ENCODE measurements at regions not wholly inside any gene's neighbourhood (a gene's known extent, or its start where the extent isn't known, plus 50 kb on each side); places are given as distances from the start of the nearest gene placed in this dataset.
A peak's percentile ranks its signal among the peaks of the same experiment; 100 is the strongest.

GRCh38 chr2:150860301-150860700, 372.8 kb upstream of the RND3 start:
- CTCF ChIA-PET, result no interaction called here
- H3K9me3 Mint-ChIP-seq, result no peaks in the 10 kb centered on the region

GRCh38 chr2:150859877-150860276, 372.4 kb upstream of the RND3 start:
- no peaks in the 10 kb centered on the region for H3K36me3 ChIP-seq (ENCODE audit: insufficient read depth, low read length)
- Mint-ChIP-seq H3K4me3 (no peak overlapping the region), H3K36me3 (no peaks in the 10 kb centered on the region), H3K9me3 (no peaks in the 10 kb centered on the region), H3K4me1 (no peaks in the 10 kb centered on the region), H3K27ac (no peak overlapping the region), H3K27me3 (no peaks in the 10 kb centered on the region)
- DNase-seq, result no peak
- no peaks in the 10 kb centered on the region for H3K9me3 ChIP-seq (ENCODE audit: low read length)
- no peaks in the 10 kb centered on the region for H3K4me1 ChIP-seq (ENCODE audit: insufficient read depth, low read length)
- no peaks in the 10 kb centered on the region for H3K27me3 ChIP-seq (ENCODE audit: insufficient read depth, low read length, poor library complexity, severe bottlenecking)
- no peak overlapping the region for H3K27ac ChIP-seq (ENCODE audit: low read depth, low read length)
- ChIA-PET POLR2A (no interaction called here), CTCF (no interaction called here)
- H3K4me3 ChIP-seq (ENCODE audit: low read length), result no peak overlapping the region

More at GRCh38 chr2:150860301-150860700, 372.8 kb upstream of the RND3 start:
- Histone ChIP-seq H3K4me1 (ENCODE audit: insufficient read depth, low read length) (no peaks in the 10 kb centered on the region), H3K36me3 (ENCODE audit: insufficient read depth, low read length) (no peaks in the 10 kb centered on the region), H3K9me3 (ENCODE audit: low read length) (no peaks in the 10 kb centered on the region), H3K27me3 (ENCODE audit: insufficient read depth, low read length, poor library complexity, severe bottlenecking) (no peaks in the 10 kb centered on the region), H3K27ac (ENCODE audit: low read depth, low read length) (no peak overlapping the region), H3K4me3 (ENCODE audit: low read length) (no peak overlapping the region)
- Mint-ChIP-seq H3K27ac (no peak overlapping the region), H3K4me1 (no peaks in the 10 kb centered on the region), H3K36me3 (no peaks in the 10 kb centered on the region), H3K4me3 (no peak overlapping the region), H3K27me3 (no peaks in the 10 kb centered on the region)
- POLR2A ChIA-PET, result no interaction called here
- no peak for DNase-seq

- H3K4me1 Mint-ChIP-seq, result no peaks in the 10 kb centered on the region
- H3K27me3 Mint-ChIP-seq, result no peaks in the 10 kb centered on the region
- H3K27ac ChIP-seq (ENCODE audit: low read depth, low read length), result no peak overlapping the region
- H3K36me3 Mint-ChIP-seq, result no peaks in the 10 kb centered on the region
- CTCF ChIA-PET, result no interaction called here
- H3K27ac Mint-ChIP-seq, result no peak overlapping the region
- DNase-seq, result no peak
- no peaks in the 10 kb centered on the region for H3K9me3 Mint-ChIP-seq
- POLR2A ChIA-PET, result no interaction called here
- H3K4me1 ChIP-seq (ENCODE audit: insufficient read depth, low read length), result no peaks in the 10 kb centered on the region
- no peak overlapping the region for H3K4me3 Mint-ChIP-seq
- H3K36me3 ChIP-seq (ENCODE audit: insufficient read depth, low read length), result no peaks in the 10 kb centered on the region
- H3K9me3 ChIP-seq (ENCODE audit: low read length), result no peaks in the 10 kb centered on the region
- no peaks in the 10 kb centered on the region for H3K27me3 ChIP-seq (ENCODE audit: insufficient read depth, low read length, poor library complexity, severe bottlenecking)
- H3K4me3 ChIP-seq (ENCODE audit: low read length), result no peak overlapping the region
Measured at GRCh38 chr2:150859162-150859561, 371.7 kb upstream of the RND3 start.

GRCh38 chr2:150858382-150858781, 370.9 kb upstream of the RND3 start:
- no peak overlapping the region for H3K4me3 ChIP-seq (ENCODE audit: low read length)
- H3K9me3 ChIP-seq (ENCODE audit: low read length), result no peaks in the 10 kb centered on the region
- no peaks in the 10 kb centered on the region for H3K27me3 Mint-ChIP-seq
- ChIA-PET CTCF (no interaction called here), POLR2A (no interaction called here)
- H3K4me1 ChIP-seq (ENCODE audit: insufficient read depth, low read length), result no peaks in the 10 kb centered on the region
- no peaks in the 10 kb centered on the region for H3K27me3 ChIP-seq (ENCODE audit: insufficient read depth, low read length, poor library complexity, severe bottlenecking)
- no peaks in the 10 kb centered on the region for H3K9me3 Mint-ChIP-seq
- H3K36me3 Mint-ChIP-seq, result no peaks in the 10 kb centered on the region
- no peak overlapping the region for H3K4me3 Mint-ChIP-seq
- H3K27ac ChIP-seq (ENCODE audit: low read depth, low read length), result no peak overlapping the region
- no peak for DNase-seq
- H3K27ac Mint-ChIP-seq, result no peak overlapping the region
- H3K4me1 Mint-ChIP-seq, result no peaks in the 10 kb centered on the region
- no peaks in the 10 kb centered on the region for H3K36me3 ChIP-seq (ENCODE audit: insufficient read depth, low read length)

GRCh38 chr2:150856596-150857281, 369.3 kb upstream of the RND3 start:
- Histone ChIP-seq H3K27ac (ENCODE audit: low read depth, low read length) (no peak overlapping the region), H3K4me1 (ENCODE audit: insufficient read depth, low read length) (no peaks in the 10 kb centered on the region), H3K9me3 (ENCODE audit: low read length) (no peaks in the 10 kb centered on the region), H3K27me3 (ENCODE audit: insufficient read depth, low read length, poor library complexity, severe bottlenecking) (no peaks in the 10 kb centered on the region), H3K36me3 (ENCODE audit: insufficient read depth, low read length) (no peaks in the 10 kb centered on the region), H3K4me3 (ENCODE audit: low read length) (no peak overlapping the region)
- no peaks in the 10 kb centered on the region for H3K9me3 Mint-ChIP-seq
- H3K36me3 Mint-ChIP-seq, result no peaks in the 10 kb centered on the region
- no peaks in the 10 kb centered on the region for H3K4me1 Mint-ChIP-seq
- H3K27ac Mint-ChIP-seq, result no peak overlapping the region
- ChIA-PET POLR2A (no interaction called here), CTCF (no interaction called here)
- no peaks in the 10 kb centered on the region for H3K27me3 Mint-ChIP-seq
- DNase-seq, result no peak
- no peak overlapping the region for H3K4me3 Mint-ChIP-seq

- no peaks in the 10 kb centered on the region for H3K4me1 Mint-ChIP-seq
- no peak overlapping the region for H3K4me3 Mint-ChIP-seq
- Histone ChIP-seq H3K9me3 (ENCODE audit: low read length) (no peaks in the 10 kb centered on the region), H3K4me3 (ENCODE audit: low read length) (no peak overlapping the region), H3K27me3 (ENCODE audit: insufficient read depth, low read length, poor library complexity, severe bottlenecking) (no peaks in the 10 kb centered on the region), H3K4me1 (ENCODE audit: insufficient read depth, low read length) (no peaks in the 10 kb centered on the region), H3K27ac (ENCODE audit: low read depth, low read length) (no peak overlapping the region), H3K36me3 (ENCODE audit: insufficient read depth, low read length) (no peaks in the 10 kb centered on the region)
- CTCF ChIA-PET, result no interaction called here
- peak overlapping the region in 1 of 8 donors; percentile 28 for H3K27ac Mint-ChIP-seq
- peaks cover 0 to 4% (median 0%) of the 10 kb centered on the region in 5 donors for H3K9me3 Mint-ChIP-seq
- no peak for DNase-seq
- H3K36me3 Mint-ChIP-seq, result no peaks in the 10 kb centered on the region
- peaks cover 0 to 3% of the 10 kb centered on the region in 2 donors for H3K27me3 Mint-ChIP-seq
- POLR2A ChIA-PET, result no interaction called here
Measured at GRCh38 chr2:150853263-150853662, 365.8 kb upstream of the RND3 start.

- Mint-ChIP-seq H3K27ac (no peak overlapping the region), H3K9me3 (peaks cover 0 to 4% (median 0%) of the 10 kb centered on the region in 5 donors), H3K4me1 (no peaks in the 10 kb centered on the region), H3K4me3 (no peak overlapping the region), H3K36me3 (no peaks in the 10 kb centered on the region), H3K27me3 (peaks cover 0 to 3% of the 10 kb centered on the region in 2 donors)
- no peak overlapping the region for H3K27ac ChIP-seq (ENCODE audit: low read depth, low read length)
- no peaks in the 10 kb centered on the region for H3K9me3 ChIP-seq (ENCODE audit: low read length)
- POLR2A ChIA-PET, result no interaction called here
- DNase-seq, result no peak
- H3K4me3 ChIP-seq (ENCODE audit: low read length), result no peak overlapping the region
- CTCF ChIA-PET, result no interaction called here
- H3K27me3 ChIP-seq (ENCODE audit: insufficient read depth, low read length, poor library complexity, severe bottlenecking), result no peaks in the 10 kb centered on the region
- H3K4me1 ChIP-seq (ENCODE audit: insufficient read depth, low read length), result no peaks in the 10 kb centered on the region
- no peaks in the 10 kb centered on the region for H3K36me3 ChIP-seq (ENCODE audit: insufficient read depth, low read length)
Measured at GRCh38 chr2:150850641-150851040, 363.2 kb upstream of the RND3 start.

- Histone ChIP-seq H3K36me3 (ENCODE audit: insufficient read depth, low read length) (no peaks in the 10 kb centered on the region), H3K9me3 (ENCODE audit: low read length) (no peaks in the 10 kb centered on the region), H3K4me3 (ENCODE audit: low read length) (no peak overlapping the region), H3K27ac (ENCODE audit: low read depth, low read length) (no peak overlapping the region), H3K4me1 (ENCODE audit: insufficient read depth, low read length) (no peaks in the 10 kb centered on the region), H3K27me3 (ENCODE audit: insufficient read depth, low read length, poor library complexity, severe bottlenecking) (no peaks in the 10 kb centered on the region)
- Mint-ChIP-seq H3K36me3 (no peaks in the 10 kb centered on the region), H3K9me3 (peaks cover 0 to 4% (median 0%) of the 10 kb centered on the region in 5 donors), H3K4me3 (no peak overlapping the region), H3K27me3 (peaks cover 3% of the 10 kb centered on the region in 2 donors), H3K27ac (no peak overlapping the region), H3K4me1 (no peaks in the 10 kb centered on the region)
- no peak for DNase-seq
- ChIA-PET POLR2A (no interaction called here), CTCF (no interaction called here)
Measured at GRCh38 chr2:150847578-150847977, 360.1 kb upstream of the RND3 start.

GRCh38 chr2:150846691-150847090, 359.2 kb upstream of the RND3 start:
- ChIA-PET POLR2A (no interaction called here), CTCF (no interaction called here)
- Histone ChIP-seq H3K27ac (ENCODE audit: low read depth, low read length) (no peak overlapping the region), H3K27me3 (ENCODE audit: insufficient read depth, low read length, poor library complexity, severe bottlenecking) (no peaks in the 10 kb centered on the region), H3K4me3 (ENCODE audit: low read length) (no peak overlapping the region), H3K36me3 (ENCODE audit: insufficient read depth, low read length) (no peaks in the 10 kb centered on the region), H3K4me1 (ENCODE audit: insufficient read depth, low read length) (no peaks in the 10 kb centered on the region), H3K9me3 (ENCODE audit: low read length) (no peaks in the 10 kb centered on the region)
- Mint-ChIP-seq H3K4me1 (no peaks in the 10 kb centered on the region), H3K36me3 (no peaks in the 10 kb centered on the region), H3K9me3 (peaks cover 0 to 5% (median 4%) of the 10 kb centered on the region in 5 donors), H3K27ac (no peak overlapping the region), H3K27me3 (peaks cover 3% of the 10 kb centered on the region in 2 donors), H3K4me3 (no peak overlapping the region)
- DNase-seq, result no peak
